ENCODE measurements at regions not wholly inside any gene's neighbourhood (a gene's known extent, or its start where the extent isn't known, plus 50 kb on each side); places are given as distances from the start of the nearest gene placed in this dataset.

- in situ Hi-C loops (cut with MboI; ENCODE audit: low pct_unique_long_range_greater_than_20kb, low sequenced_read_pairs, unreplicated experiment): no loop called here
- no peak for DNase-seq (ENCODE audit: low spot score)
- TF ChIP-seq CTCF (IDR thresholded peaks at IDR 0.05; ENCODE audit: extremely low read depth, insufficient read depth, missing control alignments): no peak
These were observed 243.5 kb downstream of the GATA3 start for GRCh38 chr10:8297959-8298358.

GRCh38 chr10:8298896-8299570 lies 244.5 kb downstream of the GATA3 start:
- DNase-seq (ENCODE audit: low spot score): no peak

DNA sequence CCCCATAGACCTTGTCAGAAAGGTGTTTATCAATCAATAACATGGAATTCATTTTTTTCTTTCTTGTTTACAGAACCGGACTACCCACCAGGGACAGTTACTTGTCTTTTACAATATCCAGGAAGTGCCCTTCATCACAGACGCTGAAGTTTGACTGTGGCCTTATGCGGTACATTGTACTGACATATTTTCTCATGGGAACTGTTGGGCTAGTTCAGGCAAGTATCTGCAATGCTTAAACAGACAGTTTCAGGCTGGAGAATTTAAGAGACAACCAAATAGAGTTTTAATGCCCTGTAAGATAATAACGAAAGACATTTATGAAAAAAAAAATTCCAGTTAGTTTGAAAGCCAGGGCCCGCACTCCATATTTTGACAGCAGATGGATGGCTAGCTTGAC lies 246.4 kb downstream of the GATA3 start:
- DNase-seq (ENCODE audit: low spot score): no peak
- in situ Hi-C loops (cut with MboI; ENCODE audit: low pct_unique_long_range_greater_than_20kb, low sequenced_read_pairs, unreplicated experiment): no loop called here
- no peak for TF ChIP-seq CTCF (IDR thresholded peaks at IDR 0.05; ENCODE audit: extremely low read depth, insufficient read depth, missing control alignments)

More at GRCh38 chr10:8298896-8299570, 244.5 kb downstream of the GATA3 start:
- in situ Hi-C loops (cut with MboI; ENCODE audit: low pct_unique_long_range_greater_than_20kb, low sequenced_read_pairs, unreplicated experiment): no loop called here
- no peak for TF ChIP-seq CTCF (IDR thresholded peaks at IDR 0.05; ENCODE audit: extremely low read depth, insufficient read depth, missing control alignments)

- DNase-seq (ENCODE audit: low spot score): no peak
- no peak for TF ChIP-seq CTCF (IDR thresholded peaks at IDR 0.05; ENCODE audit: extremely low read depth, insufficient read depth, missing control alignments)
- in situ Hi-C loops (cut with MboI; ENCODE audit: low pct_unique_long_range_greater_than_20kb, low sequenced_read_pairs, unreplicated experiment): no loop called here
These were observed 246.8 kb downstream of the GATA3 start for GRCh38 chr10:8301333-8301732.

GRCh38 chr10:8301831-8302230 lies 247.3 kb downstream of the GATA3 start:
- no peak for TF ChIP-seq CTCF (IDR thresholded peaks at IDR 0.05; ENCODE audit: extremely low read depth, insufficient read depth, missing control alignments)
- in situ Hi-C loops (cut with MboI; ENCODE audit: low pct_unique_long_range_greater_than_20kb, low sequenced_read_pairs, unreplicated experiment): no loop called here

GRCh38 chr10:8302565-8302964 lies 248.1 kb downstream of the GATA3 start:
- in situ Hi-C loops (cut with MboI; ENCODE audit: low pct_unique_long_range_greater_than_20kb, low sequenced_read_pairs, unreplicated experiment): no loop called here
- no peak for DNase-seq (ENCODE audit: low spot score)
- no peak for TF ChIP-seq CTCF (IDR thresholded peaks at IDR 0.05; ENCODE audit: extremely low read depth, insufficient read depth, missing control alignments)

More at GRCh38 chr10:8301831-8302230, 247.3 kb downstream of the GATA3 start:
- no peak for DNase-seq (ENCODE audit: low spot score)

Measured in GM13977 (cell line).